Keratinocyte (primary cell): ENCODE measurements at regions not wholly inside any gene's neighbourhood (a gene's known extent, or its start where the extent isn't known, plus 50 kb on each side); places are given as distances from the start of the nearest gene placed in this dataset.
A peak's percentile ranks its signal among the peaks of the same experiment; 100 is the strongest.

ENCODE experiments used
- DNase-seq: peaks from one replicate; pipeline ENCODE4 v3.0.0-alpha.2; 2011; ENCODE audit warnings: low read depth, missing footprints, low spot score
- FAIRE-seq: peaks from 2 replicates; lab custom pipeline; 2011; peaks lifted over from hg19 to GRCh38; lab: Jason Lieb, UNC
- H2AFZ ChIP-seq: 2 replicates; pipeline ENCODE4 v1.6.0; 2012; ENCODE audit warnings: low read length, control low read depth, inconsistent platforms; ENCODE audit not compliant: control insufficient read depth
- H3K27ac ChIP-seq: 2 replicates; pipeline ENCODE4 v1.5.1; 2011; ENCODE audit warnings: low read length; ENCODE audit not compliant: control insufficient read depth, insufficient read depth
- H3K27me3 ChIP-seq: 3 replicates; pipeline ENCODE4 v1.6.0; 2011; ENCODE audit warnings: low read length; ENCODE audit not compliant: control insufficient read depth, insufficient read depth; ENCODE audit errors: extremely low read depth
- H3K36me3 ChIP-seq, 2 experiments: 2 replicates in 1 of 2; 3 replicates in 1 of 2; pipeline ENCODE4 v1.5.1; 2011; ENCODE audit warnings: low read length in 2 of 2, mild to moderate bottlenecking in 1 of 2; ENCODE audit not compliant: control insufficient read depth in 2 of 2, insufficient read depth in 2 of 2; ENCODE audit errors: extremely low read depth in 1 of 2
- H3K4me1 ChIP-seq: 3 replicates; pipeline ENCODE4 v1.5.1; 2011; ENCODE audit warnings: low read length; ENCODE audit not compliant: control insufficient read depth, insufficient read depth; ENCODE audit errors: extremely low read depth
- H3K4me2 ChIP-seq: 3 replicates; pipeline ENCODE4 v1.6.0; 2011; ENCODE audit warnings: low read depth, low read length; ENCODE audit not compliant: control insufficient read depth, insufficient read depth; ENCODE audit errors: extremely low read depth
- H3K4me3 ChIP-seq, 3 experiments: fragments of 200-600 bp in 1 of 3; sonication (generic) in 1 of 3; 2 replicates in 2 of 3; 3 replicates in 1 of 3; pipeline ENCODE4 v1.5.1; 2011 to 2016; ENCODE audit warnings: low read length in 3 of 3, mild to moderate bottlenecking in 3 of 3, control low read depth in 2 of 3, inconsistent platforms in 1 of 3, low read depth in 1 of 3, mixed read lengths in 1 of 3, mixed run types in 1 of 3, moderate library complexity in 1 of 3; ENCODE audit not compliant: control insufficient read depth in 2 of 3, insufficient read depth in 2 of 3; ENCODE audit errors: extremely low read depth in 1 of 3
- H3K79me2 ChIP-seq: 2 replicates; pipeline ENCODE4 v1.6.0; 2012; ENCODE audit warnings: low read length; ENCODE audit not compliant: control insufficient read depth, insufficient read depth
- H3K9ac ChIP-seq: 3 replicates; pipeline ENCODE4 v1.6.0; 2011; ENCODE audit warnings: low read length; ENCODE audit not compliant: control insufficient read depth, insufficient read depth; ENCODE audit errors: extremely low read depth
- H3K9me1 ChIP-seq: 3 replicates; pipeline ENCODE4 v1.6.0; 2011; ENCODE audit warnings: low read length; ENCODE audit not compliant: control insufficient read depth, insufficient read depth; ENCODE audit errors: extremely low read depth
- H3K9me3 ChIP-seq: 2 replicates; pipeline ENCODE4 v1.5.1; 2012; ENCODE audit warnings: low read depth, low read length; ENCODE audit not compliant: control insufficient read depth
- H4K20me1 ChIP-seq: 3 replicates; pipeline ENCODE4 v1.6.0; 2011; ENCODE audit warnings: low read length; ENCODE audit not compliant: control insufficient read depth, insufficient read depth; ENCODE audit errors: extremely low read depth
- EZH2 ChIP-seq: IDR thresholded peaks from one replicate; pipeline ENCODE4 v1.6.1; 2012; ENCODE audit warnings: inconsistent platforms, mild to moderate bottlenecking, low read length, moderate library complexity
- dilution Hi-C: fragments of 300-500 bp; cut with MboI; formaldehyde crosslinking; loops from one replicate; pipeline ENCODE4 v1.7.0; 2020; ENCODE audit warnings: low sequenced_read_pairs; ENCODE audit not compliant: extremely low pct_ligation_motif_present
- TF ChIP-seq, protein P1 (sequence below), 3 experiments: IDR thresholded peaks in 1 of 3; conservative IDR thresholded peaks in 1 of 3; optimal IDR thresholded peaks in 1 of 3; 2 replicates in 2 of 3; 3 replicates in 1 of 3; pipeline versions ENCODE3 to v1.5.1; 2011; ENCODE audit warnings: low read length in 3 of 3, mild to moderate bottlenecking in 3 of 3, moderate library complexity in 2 of 3, control low read depth in 1 of 3, inconsistent platforms in 1 of 3; ENCODE audit not compliant: insufficient read depth in 2 of 3; ENCODE audit errors: extremely low read depth in 1 of 3

- TF ChIP-seq, protein P1, sequence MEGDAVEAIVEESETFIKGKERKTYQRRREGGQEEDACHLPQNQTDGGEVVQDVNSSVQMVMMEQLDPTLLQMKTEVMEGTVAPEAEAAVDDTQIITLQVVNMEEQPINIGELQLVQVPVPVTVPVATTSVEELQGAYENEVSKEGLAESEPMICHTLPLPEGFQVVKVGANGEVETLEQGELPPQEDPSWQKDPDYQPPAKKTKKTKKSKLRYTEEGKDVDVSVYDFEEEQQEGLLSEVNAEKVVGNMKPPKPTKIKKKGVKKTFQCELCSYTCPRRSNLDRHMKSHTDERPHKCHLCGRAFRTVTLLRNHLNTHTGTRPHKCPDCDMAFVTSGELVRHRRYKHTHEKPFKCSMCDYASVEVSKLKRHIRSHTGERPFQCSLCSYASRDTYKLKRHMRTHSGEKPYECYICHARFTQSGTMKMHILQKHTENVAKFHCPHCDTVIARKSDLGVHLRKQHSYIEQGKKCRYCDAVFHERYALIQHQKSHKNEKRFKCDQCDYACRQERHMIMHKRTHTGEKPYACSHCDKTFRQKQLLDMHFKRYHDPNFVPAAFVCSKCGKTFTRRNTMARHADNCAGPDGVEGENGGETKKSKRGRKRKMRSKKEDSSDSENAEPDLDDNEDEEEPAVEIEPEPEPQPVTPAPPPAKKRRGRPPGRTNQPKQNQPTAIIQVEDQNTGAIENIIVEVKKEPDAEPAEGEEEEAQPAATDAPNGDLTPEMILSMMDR (optimal IDR thresholded peaks at IDR 0.05 in 1 of 3, IDR thresholded peaks at IDR 0.05 in 1 of 3, conservative IDR thresholded peaks at IDR 0.05 in 1 of 3; ENCODE audit: extremely low read depth in 1 of 3, insufficient read depth in 2 of 3, low read length in 3 of 3), result peak in 2 of 3 experiments; percentile 17 to 43
- no peak for TF ChIP-seq EZH2
- Histone ChIP-seq H3K9me3 (no peaks in the 10 kb centered on the region), H3K27ac (no peak overlapping the region), H3K79me2 (no peaks in the 10 kb centered on the region), H2AFZ (no peak overlapping the region), H3K36me3 (no peaks in the 10 kb centered on the region), H3K4me2 (no peak overlapping the region), H3K9ac (no peak overlapping the region), H3K27me3 (peaks cover 6% of the 10 kb centered on the region), H3K9me1 (no peaks in the 10 kb centered on the region), H3K4me1 (no peaks in the 10 kb centered on the region), H4K20me1 (no peaks in the 10 kb centered on the region), H3K4me3 (no peak overlapping the region)
- dilution Hi-C loops, result no loop called here
- FAIRE-seq, result peak; percentile 26
- DNase-seq, result no peak
These were observed 527.3 kb upstream of the CCDC196 start for GRCh38 chr14:65958664-65959562.

- Histone ChIP-seq H3K9me1 (no peaks in the 10 kb centered on the region), H2AFZ (no peak overlapping the region), H3K9me3 (no peaks in the 10 kb centered on the region), H3K4me2 (no peak overlapping the region), H3K27ac (no peak overlapping the region), H3K79me2 (no peaks in the 10 kb centered on the region), H3K4me1 (no peaks in the 10 kb centered on the region), H3K4me3 (no peak overlapping the region), H3K36me3 (no peaks in the 10 kb centered on the region), H3K9ac (no peak overlapping the region), H3K27me3 (peaks cover 8% of the 10 kb centered on the region), H4K20me1 (no peaks in the 10 kb centered on the region)
- FAIRE-seq, result no peak
- no peak for TF ChIP-seq EZH2
- TF ChIP-seq, protein P1 (optimal IDR thresholded peaks at IDR 0.05 in 1 of 3, IDR thresholded peaks at IDR 0.05 in 1 of 3, conservative IDR thresholded peaks at IDR 0.05 in 1 of 3; ENCODE audit: extremely low read depth in 1 of 3, insufficient read depth in 2 of 3, low read length in 3 of 3), result no peak
- no peak for DNase-seq
- dilution Hi-C loops, result no loop called here
These were observed 526.6 kb upstream of the CCDC196 start for GRCh38 chr14:65959563-65960024.
